SK-N-SH treated with all-trans-retinoic acid at 6 μM for 48 hours (cell line): ENCODE measurements at regions not wholly inside any gene's neighbourhood (a gene's known extent, or its start where the extent isn't known, plus 50 kb on each side); places are given as distances from the start of the nearest gene placed in this dataset.

Source experiments
- ATAC-seq: fragments of 200-7000 bp; cut with Tn5 transposase; 3 replicates; pipeline ENCODE4 v1.9.1; 2020; ENCODE audit warnings: mild to moderate bottlenecking, moderate library complexity
- ARNTL ChIP-seq: fragments of 450-650 bp; formaldehyde crosslinking; IDR thresholded peaks from 2 replicates; pipeline ENCODE4 v1.5.0; 2020; ENCODE audit warnings: low read depth, mild to moderate bottlenecking, moderate library complexity, borderline replicate concordance
- BACH2 ChIP-seq: fragments of 250-450 bp; sonication (Bioruptor Pico); IDR thresholded peaks from 2 replicates; pipeline ENCODE4 v1.9.0; 2021; ENCODE audit warnings: mild to moderate bottlenecking, borderline replicate concordance
- CSRNP3 ChIP-seq: fragments of 250-450 bp; sonication (Bioruptor Pico); IDR thresholded peaks from 2 replicates; pipeline ENCODE4 v1.5.1; 2021; ENCODE audit warnings: mild to moderate bottlenecking, moderate library complexity
- ESRRG ChIP-seq: fragments of 250-450 bp; sonication (Bioruptor Pico); IDR thresholded peaks from 2 replicates; pipeline ENCODE4 v1.6.1; 2021; ENCODE audit warnings: mild to moderate bottlenecking
- GLIS3 ChIP-seq: fragments of 250-450 bp; sonication (Bioruptor Pico); IDR thresholded peaks from 2 replicates; pipeline ENCODE4 v1.5.0; 2020; ENCODE audit warnings: mild to moderate bottlenecking, moderate library complexity
- ISL1 ChIP-seq: fragments of 250-450 bp; sonication (Bioruptor Pico); IDR thresholded peaks from 2 replicates; pipeline ENCODE4 v2.1.2; 2022; ENCODE audit warnings: mild to moderate bottlenecking, moderate library complexity
- POU6F1 ChIP-seq: fragments of 250-450 bp; sonication (Bioruptor Pico); IDR thresholded peaks from 2 replicates; pipeline ENCODE4 v1.8.0; 2021; ENCODE audit warnings: low read depth, mild to moderate bottlenecking, moderate library complexity, borderline replicate concordance
- RARB ChIP-seq: fragments of 250-450 bp; sonication (Bioruptor Pico); IDR thresholded peaks from 2 replicates; pipeline ENCODE4 v1.8.0; 2021; ENCODE audit warnings: mild to moderate bottlenecking, moderate library complexity
- SNAI2 ChIP-seq: fragments of 250-450 bp; sonication (Bioruptor Pico); IDR thresholded peaks from 2 replicates; pipeline ENCODE4 v1.5.0; 2020; ENCODE audit warnings: mild to moderate bottlenecking, moderate library complexity
- TCF4 ChIP-seq: fragments of 250-450 bp; sonication (Bioruptor Pico); IDR thresholded peaks from 2 replicates; pipeline ENCODE4 v1.8.0; 2021; ENCODE audit warnings: mild to moderate bottlenecking, moderate library complexity, borderline replicate concordance
- TOX ChIP-seq: fragments of 250-450 bp; sonication (Bioruptor Pico); IDR thresholded peaks from 2 replicates; pipeline ENCODE4 v1.8.0; 2021; ENCODE audit warnings: mild to moderate bottlenecking, moderate library complexity, borderline replicate concordance
- TSHZ2 ChIP-seq: fragments of 250-450 bp; sonication (Bioruptor Pico); IDR thresholded peaks from 2 replicates; pipeline ENCODE4 v1.5.0; 2020; ENCODE audit warnings: mild to moderate bottlenecking, moderate library complexity
- ZC3H10 ChIP-seq: fragments of 250-450 bp; sonication (Bioruptor Pico); IDR thresholded peaks from 2 replicates; pipeline ENCODE4 v1.5.1; 2021; ENCODE audit warnings: mild to moderate bottlenecking, moderate library complexity
- ZFP30 ChIP-seq: fragments of 450-650 bp; formaldehyde crosslinking; IDR thresholded peaks from 2 replicates; pipeline ENCODE4 v1.5.0; 2022; ENCODE audit warnings: mild to moderate bottlenecking, moderate library complexity
- ZNF565 ChIP-seq: fragments of 450-650 bp; formaldehyde crosslinking; conservative IDR thresholded peaks from 2 replicates; pipeline ENCODE4 v1.5.0; 2020; ENCODE audit warnings: low read depth, mild to moderate bottlenecking, moderate library complexity
- TF ChIP-seq, protein P1 (sequence below): fragments of 250-450 bp; sonication (Bioruptor Pico); IDR thresholded peaks from 2 replicates; pipeline ENCODE4 v1.5.1; 2020; ENCODE audit warnings: low read depth, mild to moderate bottlenecking, moderate library complexity
- TF ChIP-seq, protein P2 (sequence below): fragments of 250-450 bp; sonication (Bioruptor Pico); IDR thresholded peaks from 2 replicates; pipeline ENCODE4 v1.8.0; 2020; ENCODE audit warnings: mild to moderate bottlenecking, moderate library complexity, borderline replicate concordance

- TF ChIP-seq BACH2 = no peak
- TF ChIP-seq, all 23 proteins: peak for 0
Observed at GRCh38 chr11:112564228-112564955, 303.7 kb upstream of the PLET1 start (continued).

DNA sequence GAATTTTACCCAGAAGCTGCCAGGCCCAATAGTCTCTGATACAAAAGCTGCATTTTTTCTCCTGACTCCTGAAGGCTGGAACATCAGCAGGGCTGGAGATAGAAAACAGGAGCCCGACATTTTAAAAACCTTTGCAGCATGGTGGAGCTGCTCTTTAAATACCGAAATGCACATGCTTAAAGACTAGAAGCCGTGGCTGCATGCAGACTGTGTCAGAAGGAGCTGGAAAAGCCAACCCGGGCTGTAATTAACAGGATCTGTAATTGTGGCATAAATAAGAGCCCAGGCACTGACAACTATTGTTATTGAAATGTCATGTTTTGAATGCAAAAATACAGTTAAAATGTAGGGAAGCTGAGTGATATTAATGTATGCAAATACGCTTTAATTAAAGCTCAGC is 304.9 kb upstream of the PLET1 start:
- TF ChIP-seq TSHZ2 = no peak
- TF ChIP-seq TCF4 (CRISPR knock-in tag) = no peak
- TF ChIP-seq, protein P1, sequence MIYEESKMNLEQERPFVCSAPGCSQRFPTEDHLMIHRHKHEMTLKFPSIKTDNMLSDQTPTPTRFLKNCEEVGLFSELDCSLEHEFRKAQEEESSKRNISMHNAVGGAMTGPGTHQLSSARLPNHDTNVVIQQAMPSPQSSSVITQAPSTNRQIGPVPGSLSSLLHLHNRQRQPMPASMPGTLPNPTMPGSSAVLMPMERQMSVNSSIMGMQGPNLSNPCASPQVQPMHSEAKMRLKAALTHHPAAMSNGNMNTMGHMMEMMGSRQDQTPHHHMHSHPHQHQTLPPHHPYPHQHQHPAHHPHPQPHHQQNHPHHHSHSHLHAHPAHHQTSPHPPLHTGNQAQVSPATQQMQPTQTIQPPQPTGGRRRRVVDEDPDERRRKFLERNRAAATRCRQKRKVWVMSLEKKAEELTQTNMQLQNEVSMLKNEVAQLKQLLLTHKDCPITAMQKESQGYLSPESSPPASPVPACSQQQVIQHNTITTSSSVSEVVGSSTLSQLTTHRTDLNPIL (CRISPR knock-in tag) = no peak
- TF ChIP-seq ESRRG = no peak
- TF ChIP-seq TOX (CRISPR knock-in tag) = no peak
- no peak for ATAC-seq

DNA sequence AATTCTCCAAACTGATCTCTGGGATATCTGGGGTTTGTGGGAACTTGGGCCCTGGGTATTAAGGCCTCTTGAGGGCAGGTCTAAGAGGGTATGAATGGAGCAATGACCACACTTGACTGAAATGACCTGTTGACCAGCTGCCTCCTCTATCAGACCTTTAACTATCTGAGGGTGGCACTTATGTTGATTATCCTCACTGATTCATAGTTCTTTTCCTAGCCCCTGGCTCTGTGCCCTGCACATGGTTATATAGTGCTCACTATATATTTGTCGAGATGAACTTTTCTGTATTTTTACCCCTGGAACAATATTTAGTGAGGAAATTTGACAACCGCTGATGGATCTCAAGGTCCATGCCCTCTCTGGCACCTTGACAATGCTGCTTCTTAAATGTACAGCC is 305.5 kb upstream of the PLET1 start:
- no peak for TF ChIP-seq ZNF565 (CRISPR knock-in tag)
- TF ChIP-seq GLIS3 (CRISPR knock-in tag) = no peak
- TF ChIP-seq RARB (CRISPR knock-in tag) = no peak
- no peak for TF ChIP-seq ZC3H10 (CRISPR knock-in tag)
- TF ChIP-seq POU6F1 (CRISPR knock-in tag) = no peak
- TF ChIP-seq ESRRG = no peak
- TF ChIP-seq ARNTL = no peak
- TF ChIP-seq, protein P2, sequence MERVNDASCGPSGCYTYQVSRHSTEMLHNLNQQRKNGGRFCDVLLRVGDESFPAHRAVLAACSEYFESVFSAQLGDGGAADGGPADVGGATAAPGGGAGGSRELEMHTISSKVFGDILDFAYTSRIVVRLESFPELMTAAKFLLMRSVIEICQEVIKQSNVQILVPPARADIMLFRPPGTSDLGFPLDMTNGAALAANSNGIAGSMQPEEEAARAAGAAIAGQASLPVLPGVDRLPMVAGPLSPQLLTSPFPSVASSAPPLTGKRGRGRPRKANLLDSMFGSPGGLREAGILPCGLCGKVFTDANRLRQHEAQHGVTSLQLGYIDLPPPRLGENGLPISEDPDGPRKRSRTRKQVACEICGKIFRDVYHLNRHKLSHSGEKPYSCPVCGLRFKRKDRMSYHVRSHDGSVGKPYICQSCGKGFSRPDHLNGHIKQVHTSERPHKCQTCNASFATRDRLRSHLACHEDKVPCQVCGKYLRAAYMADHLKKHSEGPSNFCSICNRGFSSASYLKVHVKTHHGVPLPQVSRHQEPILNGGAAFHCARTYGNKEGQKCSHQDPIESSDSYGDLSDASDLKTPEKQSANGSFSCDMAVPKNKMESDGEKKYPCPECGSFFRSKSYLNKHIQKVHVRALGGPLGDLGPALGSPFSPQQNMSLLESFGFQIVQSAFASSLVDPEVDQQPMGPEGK (CRISPR knock-in tag) = no peak
- no peak for TF ChIP-seq ISL1
- TF ChIP-seq CSRNP3 (CRISPR knock-in tag) = no peak
- TF ChIP-seq SNAI2 (CRISPR knock-in tag) = no peak
- no peak for TF ChIP-seq TSHZ2
- no peak for TF ChIP-seq ZFP30 (CRISPR knock-in tag)
- TF ChIP-seq TCF4 (CRISPR knock-in tag) = no peak
- no peak for ATAC-seq
